ENCODE measurements at regions not wholly inside any gene's neighbourhood (a gene's known extent, or its start where the extent isn't known, plus 50 kb on each side); places are given as distances from the start of the nearest gene placed in this dataset.

GRCh38 chr14:61885203-61885961 is 123.2 kb downstream of the SNAPC1 start:
- 93% methylated on average over 2 of the region's 2 CpGs for WGBS (ENCODE audit: low lambda C conversion rate, missing lambda C conversion rate)
- TF ChIP-seq EZH2 (IDR thresholded peaks at IDR 0.05; ENCODE audit: borderline replicate concordance) (no peak), EZH2phosphoT487 (IDR thresholded peaks at IDR 0.05; ENCODE audit: low read depth, severe bottlenecking, unreplicated experiment) (no peak), CTCF (IDR thresholded peaks at IDR 0.05; ENCODE audit: poor library complexity) (no peak)
- no peak overlapping the region for H3K4me2 ChIP-seq

GRCh38 chr14:61887628-61888027 is 125.4 kb downstream of the SNAPC1 start:
- Histone ChIP-seq H3K27me3 (no peaks in the 10 kb centered on the region), H3K9me3 (ENCODE audit: low read depth) (no peaks in the 10 kb centered on the region), H3K9me2 (replicated peaks; ENCODE audit: insufficient read depth) (no peaks in the 10 kb centered on the region), H3K4me2 (no peak overlapping the region), H3K4me1 (ENCODE audit: insufficient read depth) (no peaks in the 10 kb centered on the region), H2AFZ (no peak overlapping the region), H3K36me3 (replicated peaks; ENCODE audit: insufficient read depth, low read depth) (no peaks in the 10 kb centered on the region), H3K27ac (no peak overlapping the region), H3K79me2 (no peaks in the 10 kb centered on the region), H3K4me3 (no peak overlapping the region), H4K20me1 (ENCODE audit: insufficient read depth, poor library complexity, severe bottlenecking) (no peaks in the 10 kb centered on the region)
- TF ChIP-seq CTCF (IDR thresholded peaks at IDR 0.05; ENCODE audit: poor library complexity) (no peak), EZH2 (IDR thresholded peaks at IDR 0.05; ENCODE audit: borderline replicate concordance) (no peak), EZH2phosphoT487 (IDR thresholded peaks at IDR 0.05; ENCODE audit: low read depth, severe bottlenecking, unreplicated experiment) (no peak)
- WGBS (ENCODE audit: low lambda C conversion rate, missing lambda C conversion rate), result 80% methylated on average over 2 of the region's 2 CpGs
- no peak for DNase-seq (ENCODE audit: low spot score)

More at GRCh38 chr14:61885203-61885961, 123.2 kb downstream of the SNAPC1 start:
- Histone ChIP-seq H3K27ac (no peak overlapping the region), H3K9me3 (ENCODE audit: low read depth) (no peaks in the 10 kb centered on the region), H4K20me1 (ENCODE audit: insufficient read depth, poor library complexity, severe bottlenecking) (no peaks in the 10 kb centered on the region), H2AFZ (no peak overlapping the region), H3K79me2 (no peaks in the 10 kb centered on the region), H3K4me3 (no peak overlapping the region), H3K4me1 (ENCODE audit: insufficient read depth) (no peaks in the 10 kb centered on the region), H3K9me2 (replicated peaks; ENCODE audit: insufficient read depth) (no peaks in the 10 kb centered on the region), H3K27me3 (no peaks in the 10 kb centered on the region), H3K36me3 (replicated peaks; ENCODE audit: insufficient read depth, low read depth) (no peaks in the 10 kb centered on the region)
- no peak for DNase-seq (ENCODE audit: low spot score)

GRCh38 chr14:61889914-61890351 is 127.7 kb downstream of the SNAPC1 start:
- Histone ChIP-seq H4K20me1 (ENCODE audit: insufficient read depth, poor library complexity, severe bottlenecking) (no peaks in the 10 kb centered on the region), H3K4me3 (no peak overlapping the region), H3K27ac (no peak overlapping the region), H3K4me2 (no peak overlapping the region), H3K27me3 (no peaks in the 10 kb centered on the region), H3K79me2 (no peaks in the 10 kb centered on the region), H3K36me3 (replicated peaks; ENCODE audit: insufficient read depth, low read depth) (no peaks in the 10 kb centered on the region), H3K9me2 (replicated peaks; ENCODE audit: insufficient read depth) (no peaks in the 10 kb centered on the region), H3K4me1 (ENCODE audit: insufficient read depth) (no peaks in the 10 kb centered on the region), H2AFZ (no peak overlapping the region), H3K9me3 (ENCODE audit: low read depth) (no peaks in the 10 kb centered on the region)
- DNase-seq (ENCODE audit: low spot score), result no peak
- TF ChIP-seq CTCF (IDR thresholded peaks at IDR 0.05; ENCODE audit: poor library complexity) (no peak), EZH2 (IDR thresholded peaks at IDR 0.05; ENCODE audit: borderline replicate concordance) (no peak), EZH2phosphoT487 (IDR thresholded peaks at IDR 0.05; ENCODE audit: low read depth, severe bottlenecking, unreplicated experiment) (no peak)
- WGBS (ENCODE audit: low lambda C conversion rate, missing lambda C conversion rate), result 81% methylated on average over 4 of the region's 4 CpGs

All from hepatocyte (in vitro differentiated cells).